ENCODE measurements at regions not wholly inside any gene's neighbourhood (a gene's known extent, or its start where the extent isn't known, plus 50 kb on each side); places are given as distances from the start of the nearest gene placed in this dataset.

DNA sequence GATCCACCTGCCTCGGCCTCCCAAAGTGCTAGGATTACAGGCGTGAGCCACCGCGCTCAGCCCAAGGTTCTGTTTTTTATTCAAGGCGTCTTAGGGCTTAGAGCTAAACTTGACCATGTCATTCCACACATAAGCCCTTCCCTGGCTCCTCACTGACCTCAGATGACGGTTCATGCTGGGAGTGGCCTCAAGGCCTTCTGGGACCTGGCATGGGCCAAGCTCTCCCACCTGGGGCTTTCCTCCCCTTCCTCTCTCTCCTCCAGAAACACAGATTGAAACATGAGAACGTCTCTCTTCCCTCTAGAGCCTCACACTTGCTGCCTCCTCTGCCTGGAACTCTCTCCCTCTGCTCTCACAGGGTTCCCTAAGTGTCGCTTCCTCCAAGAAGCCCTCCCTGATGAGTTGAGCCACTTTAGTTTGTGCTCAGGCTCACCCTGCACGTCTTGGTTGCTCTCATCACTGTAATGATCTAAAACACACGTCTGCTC, 155.6 kb upstream of the IER5L start (continued):
- TF ChIP-seq RNF2 (IDR thresholded peaks at IDR 0.05; ENCODE audit: borderline replicate concordance, low read depth, low read length, missing control alignments, poor library complexity, severe bottlenecking): no peak
- TF ChIP-seq SP4 (IDR thresholded peaks at IDR 0.05; ENCODE audit: low read length): no peak
- TF ChIP-seq EP300 (IDR thresholded peaks at IDR 0.05; ENCODE audit: borderline replicate concordance in 1 of 2, low read depth in 2 of 2, low read length in 2 of 2): no peak
- no peak for TF ChIP-seq CHD7 (IDR thresholded peaks at IDR 0.05; ENCODE audit: insufficient replicate concordance, low read length)
- no peak for TF ChIP-seq KDM4A (IDR thresholded peaks at IDR 0.05; ENCODE audit: low read depth, low read length, severe bottlenecking)
- 0 out of 2 replicates have a peak, but pooled peaks have one; percentile 6 for TF ChIP-seq RXRA (IDR thresholded peaks at IDR 0.05; ENCODE audit: insufficient read depth, low read depth, low read length)
- no peak for TF ChIP-seq CHD1 (IDR thresholded peaks at IDR 0.05; ENCODE audit: low read depth, low read length)
- TF ChIP-seq NANOG (IDR thresholded peaks at IDR 0.05; ENCODE audit: insufficient read depth, low read depth, low read length, poor library complexity, severe bottlenecking): no peak
- TF ChIP-seq NRF1 (IDR thresholded peaks at IDR 0.05; ENCODE audit: low read depth, low read length): no peak
- no peak for TF ChIP-seq SP2 (IDR thresholded peaks at IDR 0.05; ENCODE audit: low read length)
- TF ChIP-seq, protein P1, sequence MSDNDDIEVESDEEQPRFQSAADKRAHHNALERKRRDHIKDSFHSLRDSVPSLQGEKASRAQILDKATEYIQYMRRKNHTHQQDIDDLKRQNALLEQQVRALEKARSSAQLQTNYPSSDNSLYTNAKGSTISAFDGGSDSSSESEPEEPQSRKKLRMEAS (IDR thresholded peaks at IDR 0.05): no peak
